HEK293T (cell line): ENCODE measurements at regions not wholly inside any gene's neighbourhood (a gene's known extent, or its start where the extent isn't known, plus 50 kb on each side); places are given as distances from the start of the nearest gene placed in this dataset.

Experiments used
- BHLHE40 ChIP-seq: fragments of 450-650 bp; IDR thresholded peaks from 2 replicates; pipeline ENCODE4 v1.6.1; 2016; ENCODE audit warnings: mild to moderate bottlenecking, moderate library complexity, borderline replicate concordance
- HDGF ChIP-seq: fragments of 450-650 bp; IDR thresholded peaks from 2 replicates; pipeline ENCODE4 v1.6.1; 2017; ENCODE audit warnings: antibody characterized with exemption, borderline replicate concordance
- SUZ12 ChIP-seq: fragments of 450-650 bp; IDR thresholded peaks from 2 replicates; pipeline ENCODE4 v1.6.1; 2016; ENCODE audit warnings: mild to moderate bottlenecking

DNA sequence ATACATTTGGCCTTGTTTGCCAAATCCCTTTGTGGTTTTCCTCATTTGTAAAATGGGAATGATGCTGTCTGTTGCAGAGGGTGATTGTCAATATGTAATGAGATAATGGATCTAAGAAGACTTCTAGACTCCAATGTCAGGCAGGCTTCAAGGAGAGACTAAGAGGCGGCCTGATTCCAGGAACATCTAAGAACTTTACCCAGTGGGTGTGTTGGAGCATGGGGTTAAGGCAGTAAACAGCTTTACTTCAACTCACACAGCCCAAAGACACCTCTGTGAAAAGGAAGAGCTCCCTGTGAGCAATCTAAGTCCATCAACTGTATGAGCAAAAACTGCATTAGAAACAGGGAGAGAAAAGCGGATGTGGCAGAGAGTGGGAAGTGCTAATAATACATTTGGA is 560.6 kb downstream of the PDCD6IP start:
- TF ChIP-seq SUZ12 (no peak), HDGF (no peak), BHLHE40 (no peak)
